Skeletal muscle tissue (tissue), 3 donors: ENCODE measurements at regions not wholly inside any gene's neighbourhood (a gene's known extent, or its start where the extent isn't known, plus 50 kb on each side); places are given as distances from the start of the nearest gene placed in this dataset.

Experiments used
- H3K27ac ChIP-seq: one replicate; pipeline ENCODE4 v1.7.0; 2013; ENCODE audit warnings: mild to moderate bottlenecking, low read depth, low read length, inconsistent platforms
- H3K27me3 ChIP-seq, 3 donors: one replicate each; pipeline ENCODE4 v1.7.0; 2013; ENCODE audit warnings: low read length in 3 of 3; ENCODE audit not compliant: control insufficient read depth in 3 of 3, insufficient read depth in 3 of 3
- H3K36me3 ChIP-seq, 3 donors: one replicate each; pipeline ENCODE4 v1.7.0; 2013; ENCODE audit warnings: low read length in 3 of 3; ENCODE audit not compliant: control insufficient read depth in 3 of 3, insufficient read depth in 3 of 3
- H3K4me1 ChIP-seq, 3 donors: one replicate each; pipeline ENCODE4 v1.7.0; 2013; ENCODE audit warnings: low read length in 3 of 3, mild to moderate bottlenecking in 3 of 3; ENCODE audit not compliant: control insufficient read depth in 3 of 3, insufficient read depth in 3 of 3
- H3K4me3 ChIP-seq, 3 donors: one replicate each; pipeline ENCODE4 v1.7.0; 2013; ENCODE audit warnings: low read length in 3 of 3
- H3K9ac ChIP-seq, 3 donors: one replicate each; pipeline ENCODE4 v1.7.0; 2013; ENCODE audit warnings: low read length in 3 of 3, mild to moderate bottlenecking in 3 of 3, moderate library complexity in 2 of 3, low read depth in 1 of 3
- H3K9me3 ChIP-seq, 3 donors: one replicate each; pipeline ENCODE4 v1.7.0; 2013; ENCODE audit warnings: low read length in 3 of 3; ENCODE audit not compliant: control insufficient read depth in 3 of 3
- donor health status: Osteomylitis.

DNA sequence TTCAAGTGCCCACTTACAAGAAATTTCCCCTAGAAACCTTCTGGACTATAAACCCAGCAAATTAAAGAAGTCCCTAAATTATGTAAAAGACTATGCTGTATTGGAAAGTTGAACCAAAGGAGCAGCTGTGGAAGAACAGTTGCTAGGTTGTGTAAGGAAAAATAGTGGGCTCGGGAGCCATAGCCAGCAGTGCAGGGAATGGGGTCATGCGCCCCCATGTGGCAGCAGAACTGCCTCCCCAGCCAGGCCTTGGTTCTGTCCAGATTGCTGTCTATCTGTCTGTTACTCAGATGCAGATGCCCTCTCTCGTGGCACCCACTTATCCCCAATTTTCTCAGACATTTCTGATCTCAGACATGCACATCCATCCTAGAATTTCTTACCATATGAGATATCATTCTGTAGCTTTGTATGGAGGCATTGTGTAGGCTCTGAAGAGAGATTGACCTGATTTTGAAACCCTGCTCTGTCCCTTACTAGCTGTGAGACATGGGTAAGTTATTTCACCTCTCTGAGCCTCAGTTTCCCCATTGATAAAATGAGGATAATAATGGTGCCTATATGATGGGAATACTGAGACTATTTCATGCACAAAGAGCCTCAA is 258.3 kb downstream of the SS18 start:
- no peaks in the 10 kb centered on the region for H3K9me3 ChIP-seq
- peaks cover 6 to 12% (median 10%) of the 10 kb centered on the region in 3 donors for H3K4me1 ChIP-seq
- no peak overlapping the region for H3K4me3 ChIP-seq
- no peaks in the 10 kb centered on the region for H3K27me3 ChIP-seq
- no peaks in the 10 kb centered on the region for H3K36me3 ChIP-seq
- no peak overlapping the region for H3K9ac ChIP-seq
- H3K27ac ChIP-seq = no peak overlapping the region

DNA sequence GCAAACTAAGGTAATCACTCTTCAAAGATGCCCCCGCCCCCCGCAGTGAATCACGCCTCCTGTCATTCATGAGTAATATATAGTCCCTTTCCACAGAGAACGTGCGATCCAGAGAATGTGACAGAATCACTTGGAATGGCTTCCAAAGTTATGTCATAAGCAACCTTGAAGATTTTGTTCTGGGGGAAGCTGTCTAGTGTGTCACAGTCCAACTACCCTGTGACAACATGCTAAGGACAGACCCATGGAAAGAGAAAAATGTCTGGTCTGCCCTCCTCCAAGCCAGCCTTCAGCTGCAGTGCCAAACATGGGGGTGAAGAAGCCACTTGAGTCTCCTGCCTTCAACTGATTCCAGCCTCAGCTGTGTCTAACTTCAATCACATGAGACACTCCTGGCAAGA is 259.1 kb downstream of the SS18 start:
- Histone ChIP-seq H3K9me3 (no peaks in the 10 kb centered on the region), H3K4me3 (no peak overlapping the region), H3K9ac (no peak overlapping the region), H3K27me3 (no peaks in the 10 kb centered on the region), H3K36me3 (no peaks in the 10 kb centered on the region), H3K4me1 (peaks cover 6 to 12% (median 10%) of the 10 kb centered on the region in 3 donors), H3K27ac (no peak overlapping the region)

DNA sequence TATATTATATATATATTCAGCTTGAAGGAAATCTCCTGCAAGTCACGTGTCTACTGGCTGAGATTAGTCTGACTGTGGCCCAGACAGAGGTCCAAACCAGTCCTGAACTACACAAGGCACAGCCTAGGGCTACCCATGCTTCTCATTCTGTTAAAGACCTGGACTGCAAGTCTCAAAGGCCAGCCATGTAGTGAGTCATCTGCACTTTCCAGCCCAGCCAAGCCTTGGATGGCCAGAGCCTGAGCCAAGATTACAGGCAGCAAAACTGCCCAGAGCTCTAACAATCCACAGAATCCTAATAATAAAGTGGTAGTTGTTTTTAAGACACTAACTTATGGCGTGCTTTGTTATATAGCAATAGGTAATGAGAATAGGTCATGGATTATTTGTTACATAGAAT is 259.6 kb downstream of the SS18 start:
- H3K27ac ChIP-seq = no peak overlapping the region
- H3K4me3 ChIP-seq = no peak overlapping the region
- no peaks in the 10 kb centered on the region for H3K9me3 ChIP-seq
- H3K9ac ChIP-seq = no peak overlapping the region
- no peaks in the 10 kb centered on the region for H3K27me3 ChIP-seq
- no peaks in the 10 kb centered on the region for H3K36me3 ChIP-seq
- H3K4me1 ChIP-seq = peaks cover 6 to 12% (median 10%) of the 10 kb centered on the region in 3 donors

DNA sequence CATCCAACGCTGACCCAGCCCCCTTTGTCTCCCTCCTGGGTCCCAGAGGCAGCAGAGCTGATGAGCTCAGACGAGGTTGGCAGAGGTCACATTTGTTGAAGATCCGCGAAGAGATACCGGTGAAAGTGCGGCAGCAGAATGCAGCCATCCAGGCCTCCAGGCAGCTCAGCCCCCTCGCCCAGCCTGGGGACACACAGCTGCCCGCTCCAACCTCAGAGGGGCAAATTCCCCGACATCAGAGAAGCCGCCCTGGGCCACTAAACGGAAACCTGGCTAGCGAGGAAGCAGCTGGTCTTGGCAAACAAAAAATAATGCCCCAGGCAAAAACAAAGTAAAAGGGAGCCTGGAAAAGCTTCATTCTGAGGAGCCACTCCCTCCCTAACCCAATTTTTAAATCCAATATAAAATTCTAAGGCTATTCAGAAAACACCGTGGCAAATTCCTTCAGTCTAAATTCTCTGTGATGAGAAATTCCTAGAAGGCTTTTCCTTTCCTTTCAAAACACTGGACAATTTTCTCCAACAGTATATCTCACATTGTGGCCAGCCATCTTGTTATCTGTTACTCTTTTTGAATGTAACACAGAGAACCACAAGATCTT is 262.4 kb downstream of the SS18 start:
- Histone ChIP-seq H3K36me3 (no peaks in the 10 kb centered on the region), H3K4me3 (no peak overlapping the region), H3K27me3 (no peaks in the 10 kb centered on the region), H3K27ac (no peak overlapping the region), H3K9me3 (peaks cover 0 to 5% (median 2%) of the 10 kb centered on the region in 3 donors), H3K9ac (no peak overlapping the region), H3K4me1 (peaks cover 6 to 12% (median 10%) of the 10 kb centered on the region in 3 donors)

DNA sequence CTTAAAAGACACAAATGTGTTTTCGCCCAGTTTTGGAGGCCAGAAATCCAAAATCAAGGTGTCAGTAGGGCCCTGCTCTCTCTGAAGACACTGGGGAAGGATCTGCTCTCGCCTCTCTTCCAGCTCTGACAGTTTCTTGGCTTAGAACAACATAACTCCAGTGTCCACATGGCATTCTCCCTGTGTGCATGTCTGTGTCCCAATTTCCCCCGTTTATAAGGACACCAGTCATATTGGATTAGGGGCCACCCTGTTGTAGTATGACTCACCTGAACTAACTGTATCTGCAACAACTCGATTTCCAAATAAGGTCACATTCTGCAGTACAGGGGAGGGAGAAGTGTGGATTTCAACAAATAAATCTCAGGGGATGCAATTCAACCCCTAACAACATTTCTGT is 263.2 kb downstream of the SS18 start:
- H3K4me1 ChIP-seq = peaks cover 6 to 12% (median 10%) of the 10 kb centered on the region in 3 donors
- peaks cover 0 to 5% (median 2%) of the 10 kb centered on the region in 3 donors for H3K9me3 ChIP-seq
- no peak overlapping the region for H3K27ac ChIP-seq
- H3K27me3 ChIP-seq = no peaks in the 10 kb centered on the region
- no peak overlapping the region for H3K4me3 ChIP-seq
- H3K9ac ChIP-seq = no peak overlapping the region
- no peaks in the 10 kb centered on the region for H3K36me3 ChIP-seq

DNA sequence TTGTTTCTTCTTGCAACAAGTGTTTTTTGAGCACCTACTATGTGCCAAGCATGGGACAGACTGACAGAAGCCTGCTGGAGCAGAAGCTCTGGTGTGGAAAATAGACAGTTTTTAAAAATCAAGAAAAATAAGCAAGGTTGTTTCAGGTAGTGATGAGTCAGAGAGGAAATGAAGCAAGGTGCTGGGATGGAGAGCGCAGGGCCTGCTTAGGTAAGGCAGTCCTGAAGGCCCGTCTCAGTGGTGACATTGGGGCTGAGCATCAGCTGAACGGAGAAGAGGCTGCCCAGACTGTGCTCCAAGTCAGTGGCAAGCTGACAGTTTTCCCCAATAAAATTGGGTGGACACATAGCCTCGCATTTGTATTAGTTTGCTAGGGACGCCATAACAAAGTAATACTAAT is 263.6 kb downstream of the SS18 start:
- no peak overlapping the region for H3K27ac ChIP-seq
- H3K9ac ChIP-seq = no peak overlapping the region
- H3K27me3 ChIP-seq = no peaks in the 10 kb centered on the region
- H3K36me3 ChIP-seq = no peaks in the 10 kb centered on the region
- peaks cover 0 to 5% (median 2%) of the 10 kb centered on the region in 3 donors for H3K9me3 ChIP-seq
- H3K4me1 ChIP-seq = peaks cover 6 to 12% (median 10%) of the 10 kb centered on the region in 3 donors
- H3K4me3 ChIP-seq = no peak overlapping the region

DNA sequence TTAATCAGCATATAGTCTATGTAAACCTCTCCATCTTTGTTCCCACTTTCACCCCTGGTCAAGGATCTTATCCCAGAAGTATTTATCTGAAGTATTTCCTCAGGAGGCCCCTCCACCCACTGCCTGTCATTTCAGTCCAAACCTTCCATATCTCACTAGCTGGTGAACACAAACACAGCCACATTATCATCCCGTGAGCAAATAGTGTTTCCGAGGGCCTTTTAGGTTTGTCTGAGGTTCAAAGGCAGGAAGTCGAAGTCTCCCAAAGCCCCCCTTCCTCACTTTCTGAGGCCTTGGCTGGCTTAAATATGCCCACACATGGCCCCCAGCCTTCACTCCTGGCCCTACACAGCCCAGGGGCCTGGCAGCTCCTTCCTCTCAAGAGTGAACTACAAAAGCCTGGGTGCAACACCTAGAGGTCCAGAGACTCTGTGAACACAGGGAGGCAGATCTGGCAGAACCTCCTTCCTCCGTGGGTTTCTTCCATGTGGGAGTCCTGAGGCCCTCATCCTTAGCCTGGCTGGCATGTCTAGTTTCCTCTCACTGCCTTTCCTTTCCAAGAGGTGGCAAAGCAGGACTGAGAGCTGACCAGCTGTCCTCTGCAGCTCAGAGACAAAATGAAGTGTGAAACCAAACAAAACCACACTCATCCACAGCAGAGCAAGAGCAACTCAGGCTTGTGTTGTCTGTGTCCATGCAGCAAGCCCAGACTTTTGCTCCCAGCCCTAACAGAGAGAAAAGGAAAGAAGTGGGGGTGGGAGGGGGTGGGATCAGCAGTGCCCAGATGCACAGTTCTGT is 264.2 kb downstream of the SS18 start:
- Histone ChIP-seq H3K4me1 (peaks cover 3 to 7% (median 4%) of the 10 kb centered on the region in 3 donors), H3K9ac (no peak overlapping the region), H3K36me3 (no peaks in the 10 kb centered on the region), H3K27me3 (no peaks in the 10 kb centered on the region), H3K27ac (no peak overlapping the region), H3K4me3 (no peak overlapping the region), H3K9me3 (peaks cover 0 to 5% (median 2%) of the 10 kb centered on the region in 3 donors)

DNA sequence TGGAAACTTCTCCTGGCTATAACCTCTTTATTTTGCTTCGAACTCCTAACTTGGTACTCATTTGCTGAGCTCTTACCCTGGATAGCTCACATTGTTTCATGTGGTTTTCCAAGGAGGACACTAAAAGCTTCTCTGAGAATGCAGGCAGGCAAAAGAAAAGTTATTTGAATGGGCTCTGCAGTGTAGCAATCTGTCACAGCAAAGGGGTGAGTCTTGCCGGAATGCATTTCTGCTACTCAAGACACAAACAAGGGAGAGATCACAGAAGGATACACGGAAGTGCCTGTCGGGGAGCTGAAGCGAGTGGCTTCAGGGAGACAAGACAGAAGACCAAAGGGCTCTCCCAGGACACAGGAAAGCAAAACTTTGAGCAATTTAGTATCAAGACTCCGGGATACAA is 265.4 kb downstream of the SS18 start:
- Histone ChIP-seq H3K36me3 (no peaks in the 10 kb centered on the region), H3K27me3 (no peaks in the 10 kb centered on the region), H3K4me3 (no peak overlapping the region), H3K9ac (no peak overlapping the region), H3K27ac (no peak overlapping the region), H3K9me3 (peaks cover 0 to 5% (median 2%) of the 10 kb centered on the region in 3 donors), H3K4me1 (peaks cover 0 to 4% (median 3%) of the 10 kb centered on the region in 3 donors)

DNA sequence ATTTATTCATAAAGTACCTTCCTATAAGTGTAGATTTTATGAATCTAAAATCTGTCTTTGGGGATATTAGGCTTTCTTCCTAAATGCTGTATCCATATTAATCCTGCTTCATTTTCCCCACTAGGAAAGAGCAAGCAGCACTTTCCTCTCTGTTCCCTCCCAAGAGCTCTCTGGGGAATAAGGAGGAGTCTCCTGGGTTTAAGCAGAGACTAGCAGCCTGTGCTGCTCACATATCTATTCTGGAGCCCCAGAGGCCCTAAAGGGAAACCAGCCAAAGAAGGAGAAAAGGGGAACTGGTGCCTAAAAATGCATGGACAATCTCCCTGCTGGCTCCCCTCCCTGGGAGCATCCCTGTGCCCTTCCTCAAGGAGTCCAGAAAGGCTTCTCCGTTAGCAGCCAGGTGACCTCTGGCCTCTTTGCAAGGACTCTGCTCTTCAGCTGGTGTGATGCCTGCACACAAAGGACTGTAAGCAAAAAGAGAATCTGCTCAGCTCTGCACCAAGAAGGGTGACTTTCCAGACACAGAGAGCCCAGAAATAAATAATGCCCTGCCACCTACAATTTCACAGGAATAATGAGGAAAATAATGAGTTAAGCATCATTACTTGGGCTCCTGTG is 270.6 kb downstream of the SS18 start:
- Histone ChIP-seq H3K9ac (no peak overlapping the region), H3K4me1 (no peaks in the 10 kb centered on the region), H3K27me3 (no peaks in the 10 kb centered on the region), H3K9me3 (peaks cover 0 to 5% (median 2%) of the 10 kb centered on the region in 3 donors), H3K4me3 (no peak overlapping the region), H3K27ac (no peak overlapping the region), H3K36me3 (no peaks in the 10 kb centered on the region)

DNA sequence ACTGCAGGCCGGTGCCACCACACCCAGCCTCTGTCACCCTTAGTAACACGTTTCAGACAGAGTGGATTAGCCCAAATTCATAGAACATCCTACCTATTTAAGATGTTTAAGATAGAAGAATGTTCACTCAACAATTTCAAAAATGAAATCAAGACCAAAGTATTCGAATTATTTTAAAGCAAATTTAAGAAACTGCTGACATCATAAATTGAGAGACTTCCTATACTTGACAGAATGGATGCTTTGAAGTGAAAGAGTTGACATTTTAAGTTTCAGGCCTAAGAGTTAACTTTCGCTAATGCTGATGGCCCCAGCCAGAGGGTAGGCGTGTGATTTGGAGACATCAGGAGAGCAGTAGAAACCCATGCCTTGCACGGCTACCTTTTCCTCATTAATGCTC is 271.9 kb downstream of the SS18 start:
- H3K4me1 ChIP-seq = no peaks in the 10 kb centered on the region
- no peaks in the 10 kb centered on the region for H3K36me3 ChIP-seq
- no peak overlapping the region for H3K4me3 ChIP-seq
- H3K27ac ChIP-seq = no peak overlapping the region
- H3K27me3 ChIP-seq = no peaks in the 10 kb centered on the region
- no peak overlapping the region for H3K9ac ChIP-seq
- H3K9me3 ChIP-seq = no peaks in the 10 kb centered on the region
